ENCODE measurements at regions not wholly inside any gene's neighbourhood (a gene's known extent, or its start where the extent isn't known, plus 50 kb on each side); places are given as distances from the start of the nearest gene placed in this dataset.
"Not testable (repeated sequence)": the region's sequence is repeated elsewhere in the genome, so short reads cannot be mapped to it uniquely, and the experiment has no call there.

DNA sequence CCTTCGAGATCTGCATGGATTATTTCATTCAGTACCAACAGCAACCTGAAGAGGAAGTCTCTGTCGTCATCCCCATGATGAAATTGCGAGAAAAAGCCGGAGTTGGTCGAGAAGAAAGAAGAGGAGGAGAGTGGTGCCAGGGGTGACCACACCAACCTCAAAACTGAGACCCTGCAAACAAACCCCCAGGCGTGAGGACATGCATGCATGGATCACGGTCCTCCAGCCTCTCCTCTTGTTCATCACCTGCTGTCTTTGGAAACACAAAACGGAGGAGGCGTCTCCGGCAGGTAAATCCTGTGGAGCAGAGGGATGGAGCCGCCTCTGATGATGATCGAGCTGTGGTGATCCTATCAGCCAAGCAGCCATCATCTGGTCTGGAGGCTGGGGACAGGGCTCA is 114.4 kb upstream of the IRX2 start:
- DNase-seq (ENCODE audit: low read depth, low spot score) = no peak

DNA sequence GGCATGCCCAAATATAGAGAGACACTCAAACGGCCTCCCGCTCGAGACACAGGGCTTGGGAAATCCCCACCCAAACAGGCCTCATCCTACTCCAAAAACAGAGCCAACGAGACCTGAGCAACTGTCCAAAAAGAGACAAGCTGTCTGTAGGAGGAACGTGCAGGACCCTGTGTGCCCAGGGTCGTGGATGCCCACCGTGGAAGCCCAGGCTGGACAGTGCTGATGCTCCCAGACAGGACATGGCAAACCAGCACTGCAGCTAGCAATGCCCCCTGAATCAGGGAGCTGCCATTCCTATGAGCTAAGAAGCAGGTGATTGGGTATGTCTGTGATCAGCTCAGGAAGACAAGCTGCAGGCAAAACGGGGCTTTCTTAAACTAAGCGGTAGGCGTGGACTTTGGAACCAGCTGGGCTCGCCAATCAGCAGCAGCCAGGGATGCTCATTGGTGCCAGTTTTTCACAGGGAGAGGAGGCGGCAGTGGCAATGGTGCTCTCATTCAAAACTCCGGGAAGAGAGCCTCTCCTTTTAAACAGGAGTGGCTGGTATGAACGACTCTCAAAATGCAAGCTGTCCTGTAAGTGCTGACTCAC is 113.1 kb upstream of the IRX2 start:
- peak; percentile 24 for DNase-seq (ENCODE audit: low read depth, low spot score)

GRCh38 chr5:2863675-2864433 is 112.4 kb upstream of the IRX2 start:
- DNase-seq (ENCODE audit: low read depth, low spot score) = no peak

DNA sequence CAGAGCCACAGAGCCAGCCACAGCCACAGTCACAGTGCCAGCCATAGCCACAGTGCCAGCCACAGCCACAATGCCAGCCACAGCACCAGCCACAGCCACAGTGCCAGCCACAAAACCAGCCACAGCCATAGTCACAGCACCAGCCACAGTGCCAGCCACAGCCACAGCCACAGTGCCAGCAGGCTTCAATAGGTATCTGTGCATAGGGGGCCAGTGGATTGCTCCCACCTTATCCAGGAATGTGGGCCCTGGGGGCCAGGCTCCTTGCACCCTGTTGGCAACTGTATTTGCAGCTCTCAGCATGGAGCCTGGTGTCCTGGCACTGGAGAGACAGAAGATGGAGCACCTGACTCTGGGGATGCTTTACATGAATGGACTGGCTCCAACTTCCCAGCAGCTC is 111.7 kb upstream of the IRX2 start:
- no peak for DNase-seq (ENCODE audit: low read depth, low spot score)

- DNase-seq (ENCODE audit: low read depth, low spot score) = not testable (repeated sequence)
These were observed 110.7 kb upstream of the IRX2 start for GRCh38 chr5:2862176-2862575.

GRCh38 chr5:2861605-2862004 is 110.1 kb upstream of the IRX2 start:
- no peak for DNase-seq (ENCODE audit: low read depth, low spot score)

GRCh38 chr5:2860101-2860500 is 108.6 kb upstream of the IRX2 start:
- DNase-seq (ENCODE audit: low read depth, low spot score) = no peak

GRCh38 chr5:2857837-2858236 is 106.4 kb upstream of the IRX2 start:
- DNase-seq (ENCODE audit: low read depth, low spot score) = no peak

DNA sequence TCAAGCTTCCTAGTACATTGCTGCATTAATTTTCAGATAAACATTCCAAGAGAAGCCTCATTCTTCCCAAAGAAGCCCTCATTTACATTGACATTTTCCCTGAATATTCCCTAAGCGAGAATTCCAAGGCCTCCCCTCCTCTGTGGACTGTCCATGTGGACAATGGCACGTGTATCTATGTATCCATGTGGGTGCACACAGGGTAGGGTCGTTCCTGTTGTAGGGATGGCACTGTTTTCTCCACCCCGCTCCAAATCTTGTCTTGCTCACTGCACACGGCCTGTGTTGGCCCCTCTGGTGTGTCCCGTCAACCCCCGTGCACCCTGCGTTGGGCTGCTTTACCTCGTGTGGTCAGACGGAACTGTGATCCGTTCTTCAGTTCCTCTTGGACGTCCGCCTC is 104.7 kb upstream of the IRX2 start:
- DNase-seq (ENCODE audit: low read depth, low spot score) = no peak

GRCh38 chr5:2852446-2852845 is 101.0 kb upstream of the IRX2 start:
- no peak for DNase-seq (ENCODE audit: low read depth, low spot score)

DNA sequence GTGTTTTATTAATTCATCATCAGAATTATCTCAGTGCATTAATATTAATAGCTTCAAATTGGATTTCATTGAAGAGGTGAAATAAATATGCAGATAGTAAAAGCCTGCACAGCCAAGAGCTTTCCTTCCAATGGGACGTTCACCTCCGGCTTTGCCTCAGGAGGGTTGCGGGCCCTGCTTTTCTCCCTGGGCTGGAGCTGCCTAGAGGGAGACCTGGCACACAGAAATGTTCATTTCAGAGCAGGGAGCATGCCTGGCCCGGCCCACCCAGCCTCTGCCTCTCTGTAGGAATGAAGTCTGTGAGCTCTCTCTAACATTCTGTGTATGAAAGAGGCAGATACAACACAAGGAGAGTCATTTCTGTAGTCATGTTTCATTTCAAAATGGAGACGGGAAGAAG is 100.4 kb upstream of the IRX2 start:
- no peak for DNase-seq (ENCODE audit: low read depth, low spot score)

- no peak for DNase-seq (ENCODE audit: low read depth, low spot score)
These were observed 98.0 kb upstream of the IRX2 start for GRCh38 chr5:2849429-2849828.

DNA sequence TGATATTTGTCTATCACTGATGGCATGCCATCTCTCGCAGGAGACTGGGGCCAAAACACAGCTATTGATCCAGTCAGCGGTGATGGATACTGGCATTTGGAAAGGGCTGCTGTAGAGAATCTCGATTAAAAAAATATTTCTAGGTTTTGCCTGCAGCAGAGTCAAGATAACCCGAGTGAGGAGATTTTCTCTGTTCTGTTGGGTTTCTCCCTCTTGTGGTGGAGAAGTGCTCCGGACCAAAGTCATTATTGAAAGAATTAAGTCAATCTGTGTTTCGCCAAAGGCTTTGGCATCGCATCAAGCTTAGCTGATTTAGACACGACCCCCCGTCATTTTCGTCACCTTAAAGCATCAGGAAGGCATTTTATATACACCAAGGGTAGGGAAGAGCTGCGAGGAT is 97.1 kb upstream of the IRX2 start:
- DNase-seq (ENCODE audit: low read depth, low spot score) = peak; percentile 14

DNA sequence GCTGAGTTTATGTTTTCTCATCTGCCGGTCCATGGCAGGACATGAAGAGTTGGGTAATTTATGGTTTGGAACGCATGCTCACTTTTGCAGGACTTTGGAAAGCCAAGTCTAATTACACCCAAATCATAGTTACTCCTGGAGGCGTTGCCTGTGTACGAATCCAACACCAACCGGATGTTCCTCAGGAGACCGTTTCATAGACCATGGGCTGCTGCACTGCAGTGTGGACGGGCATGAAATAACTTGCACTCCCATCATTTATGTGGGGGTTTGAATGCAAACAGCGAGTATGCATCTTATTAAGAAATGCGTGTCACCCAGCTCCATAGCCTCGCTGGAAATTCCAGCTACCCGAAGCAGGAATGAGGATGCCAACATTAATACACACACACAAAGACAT is 96.1 kb upstream of the IRX2 start:
- DNase-seq (ENCODE audit: low read depth, low spot score) = no peak

- no peak for DNase-seq (ENCODE audit: low read depth, low spot score)
These were observed 89.7 kb upstream of the IRX2 start for GRCh38 chr5:2841208-2841607.

DNA sequence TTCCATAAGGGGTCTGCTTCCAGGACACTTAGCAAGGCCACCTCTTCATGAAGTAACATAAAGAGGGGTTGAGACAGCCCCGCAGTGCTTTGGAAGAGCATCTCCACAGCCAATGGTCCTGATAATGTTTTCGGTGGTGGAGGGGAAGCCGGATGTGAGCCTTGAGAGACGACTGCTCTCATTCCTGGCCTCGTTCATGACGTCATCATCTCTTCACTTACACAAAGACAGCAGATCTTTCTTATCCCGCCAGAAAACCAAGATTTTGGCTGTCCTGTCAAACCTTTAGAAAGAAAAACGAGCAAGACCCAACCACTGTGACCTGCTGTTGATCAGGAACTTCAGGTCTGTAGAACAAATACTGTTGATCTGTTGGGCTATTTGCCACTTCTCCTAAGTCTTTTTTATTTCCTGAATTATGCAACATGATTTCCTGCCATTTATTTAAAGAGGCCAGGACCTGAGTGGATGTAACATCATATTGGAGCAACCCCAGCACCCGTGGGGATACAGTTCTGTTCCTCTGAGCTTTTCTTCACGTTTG is 89.0 kb upstream of the IRX2 start:
- DNase-seq (ENCODE audit: low read depth, low spot score) = no peak

- no peak for DNase-seq (ENCODE audit: low read depth, low spot score)
These were observed 84.7 kb upstream of the IRX2 start for GRCh38 chr5:2836133-2836532.

DNA sequence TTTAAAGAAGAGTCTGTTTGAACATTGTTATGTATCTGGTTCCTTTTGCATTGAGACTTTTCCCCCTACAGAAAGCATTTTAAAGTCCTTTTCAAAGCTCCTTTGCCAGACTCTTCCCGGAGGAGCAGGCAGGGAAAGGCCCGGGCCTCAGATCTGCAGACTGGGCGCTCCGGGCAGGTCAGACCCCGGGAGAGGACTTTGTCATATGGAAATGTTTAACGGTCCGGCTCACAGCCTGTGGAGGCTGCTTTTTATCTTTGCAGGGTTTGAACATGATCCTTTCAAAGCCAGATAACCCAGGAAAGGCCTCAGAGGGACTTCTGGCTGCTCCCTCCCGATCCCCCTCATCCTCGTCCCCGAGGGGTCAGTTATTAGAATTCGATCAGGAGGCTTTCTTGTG is 82.1 kb upstream of the IRX2 start:
- peak; percentile 25 for DNase-seq (ENCODE audit: low read depth, low spot score)

DNA sequence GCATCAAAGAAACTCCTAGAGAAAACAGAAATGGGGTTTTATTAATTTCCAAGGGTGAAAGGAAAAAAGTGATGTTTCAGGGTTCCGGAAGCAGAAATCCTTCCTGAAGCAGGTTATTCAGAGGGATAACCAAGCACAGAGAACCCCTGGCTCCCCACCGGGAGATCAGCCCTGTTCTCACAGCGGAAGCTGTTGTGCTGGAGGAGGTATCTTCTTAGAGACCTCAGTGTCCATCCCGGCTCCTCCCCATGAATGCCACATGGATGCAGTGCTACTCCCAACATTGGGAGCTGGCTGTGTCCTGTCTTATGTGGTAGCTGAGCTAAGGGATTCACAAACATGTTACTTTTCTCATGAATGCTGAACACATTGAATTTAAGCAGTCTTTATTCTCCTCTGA is 80.9 kb upstream of the IRX2 start:
- DNase-seq (ENCODE audit: low read depth, low spot score) = no peak

- DNase-seq (ENCODE audit: low read depth, low spot score) = no peak
These were observed 77.8 kb upstream of the IRX2 start for GRCh38 chr5:2829239-2829638.

DNA sequence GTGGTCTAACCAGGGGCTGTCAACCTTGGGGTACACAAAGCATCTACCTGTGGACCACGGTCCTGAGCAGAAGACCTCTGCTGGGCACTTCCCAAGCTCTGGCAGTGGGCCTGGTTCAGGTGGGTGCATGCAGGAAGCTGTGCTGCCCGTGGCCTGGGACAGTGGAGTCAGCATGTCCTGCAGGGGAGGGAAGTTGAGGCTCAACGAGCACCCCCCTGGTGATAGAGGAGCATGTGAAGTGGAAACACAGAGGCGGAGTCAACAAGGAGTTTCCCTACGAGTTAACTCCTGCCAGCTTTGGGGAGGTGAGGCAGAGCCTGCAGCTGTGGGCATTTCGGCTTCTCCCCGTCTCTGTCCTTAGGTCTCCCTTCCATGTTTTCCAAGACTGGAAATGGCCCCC is 67.5 kb upstream of the IRX2 start:
- no peak for DNase-seq (ENCODE audit: low read depth, low spot score)

- no peak for DNase-seq (ENCODE audit: low read depth, low spot score)
These were observed 65.6 kb upstream of the IRX2 start for GRCh38 chr5:2817031-2817603.

- no peak for DNase-seq (ENCODE audit: low read depth, low spot score)
These were observed 62.2 kb upstream of the IRX2 start for GRCh38 chr5:2813678-2814077.

Measured in ELF-1 (cell line).